NB4 (cell line): ENCODE measurements at regions not wholly inside any gene's neighbourhood (a gene's known extent, or its start where the extent isn't known, plus 50 kb on each side); places are given as distances from the start of the nearest gene placed in this dataset.

Experiments
- DNase-seq: peaks from one replicate; pipeline ENCODE4 v3.0.0; 2010; ENCODE audit warnings: low read depth
- H3K4me3 ChIP-seq: one replicate; pipeline ENCODE4 v1.5.1; 2011; ENCODE audit warnings: mild to moderate bottlenecking, low read depth, low read length, moderate library complexity
- CTCF ChIP-seq: IDR thresholded peaks from one replicate; pipeline ENCODE4 v1.5.1; 2012; ENCODE audit warnings: low read depth, low read length
- MAX ChIP-seq: IDR thresholded peaks from 2 replicates; pipeline ENCODE4 v1.6.1; 2011; ENCODE audit warnings: low read depth, low read length
- MYC ChIP-seq: IDR thresholded peaks from 2 replicates; pipeline ENCODE4 v1.6.1; 2011; ENCODE audit warnings: low read depth, low read length
- POLR2A ChIP-seq: IDR thresholded peaks from 2 replicates; pipeline ENCODE4 v1.6.1; 2011; ENCODE audit warnings: mild to moderate bottlenecking; ENCODE audit not compliant: insufficient read length; ENCODE audit errors: extremely low read depth

- H3K4me3 ChIP-seq, result no peak overlapping the region
- no peak for DNase-seq
- TF ChIP-seq MYC, result no peak
- TF ChIP-seq CTCF, result no peak
- no peak for TF ChIP-seq MAX
These were observed 169.2 kb upstream of the MYCN start for GRCh38 chr2:15771124-15771523.

GRCh38 chr2:15772086-15772595 is 168.2 kb upstream of the MYCN start:
- DNase-seq, result no peak
- TF ChIP-seq MAX (no peak), MYC (no peak), CTCF (no peak), POLR2A (no peak)

GRCh38 chr2:15772681-15773080 is 167.7 kb upstream of the MYCN start:
- no peak overlapping the region for H3K4me3 ChIP-seq
- TF ChIP-seq MYC (no peak), MAX (no peak), POLR2A (no peak), CTCF (no peak)
- no peak for DNase-seq

More at GRCh38 chr2:15772086-15772595, 168.2 kb upstream of the MYCN start:
- no peak overlapping the region for H3K4me3 ChIP-seq

- no peak overlapping the region for H3K4me3 ChIP-seq
- no peak for DNase-seq
- TF ChIP-seq MAX, result no peak
- no peak for TF ChIP-seq CTCF
- TF ChIP-seq POLR2A, result no peak
- TF ChIP-seq MYC, result no peak
These were observed 167.1 kb upstream of the MYCN start for GRCh38 chr2:15773204-15773603.

- TF ChIP-seq POLR2A (no peak), MAX (no peak), CTCF (no peak), MYC (no peak)
- H3K4me3 ChIP-seq, result no peak overlapping the region
- no peak for DNase-seq
These were observed 166.5 kb upstream of the MYCN start for GRCh38 chr2:15773846-15774245.

- TF ChIP-seq CTCF, result no peak
- H3K4me3 ChIP-seq, result no peak overlapping the region
- no peak for DNase-seq
These were observed 164.4 kb upstream of the MYCN start for GRCh38 chr2:15775753-15776628.
